HEK293T (cell line): ENCODE measurements at regions not wholly inside any gene's neighbourhood (a gene's known extent, or its start where the extent isn't known, plus 50 kb on each side); places are given as distances from the start of the nearest gene placed in this dataset.

Experiments
- BHLHE40 ChIP-seq: fragments of 450-650 bp; IDR thresholded peaks from 2 replicates; pipeline ENCODE4 v1.6.1; 2016; ENCODE audit warnings: mild to moderate bottlenecking, moderate library complexity, borderline replicate concordance
- FOXM1 ChIP-seq: fragments of 450-650 bp; IDR thresholded peaks from 2 replicates; pipeline ENCODE4 v1.6.1; 2017; ENCODE audit warnings: mild to moderate bottlenecking, borderline replicate concordance
- HDGF ChIP-seq: fragments of 450-650 bp; IDR thresholded peaks from 2 replicates; pipeline ENCODE4 v1.6.1; 2017; ENCODE audit warnings: antibody characterized with exemption, borderline replicate concordance
- LEF1 ChIP-seq: fragments of 450-650 bp; IDR thresholded peaks from 2 replicates; pipeline ENCODE4 v1.6.1; 2017; ENCODE audit warnings: mild to moderate bottlenecking, borderline replicate concordance
- ZNF384 ChIP-seq: fragments of 450-650 bp; IDR thresholded peaks from 2 replicates; pipeline ENCODE4 v1.6.1; 2016

GRCh38 chr7:69129524-69129923 lies 468.8 kb upstream of the AUTS2 start:
- TF ChIP-seq LEF1, result no peak
- no peak for TF ChIP-seq ZNF384
- no peak for TF ChIP-seq BHLHE40
- no peak for TF ChIP-seq FOXM1
- TF ChIP-seq HDGF, result no peak
